ENCODE measurements at regions not wholly inside any gene's neighbourhood (a gene's known extent, or its start where the extent isn't known, plus 50 kb on each side); places are given as distances from the start of the nearest gene placed in this dataset.

DNA sequence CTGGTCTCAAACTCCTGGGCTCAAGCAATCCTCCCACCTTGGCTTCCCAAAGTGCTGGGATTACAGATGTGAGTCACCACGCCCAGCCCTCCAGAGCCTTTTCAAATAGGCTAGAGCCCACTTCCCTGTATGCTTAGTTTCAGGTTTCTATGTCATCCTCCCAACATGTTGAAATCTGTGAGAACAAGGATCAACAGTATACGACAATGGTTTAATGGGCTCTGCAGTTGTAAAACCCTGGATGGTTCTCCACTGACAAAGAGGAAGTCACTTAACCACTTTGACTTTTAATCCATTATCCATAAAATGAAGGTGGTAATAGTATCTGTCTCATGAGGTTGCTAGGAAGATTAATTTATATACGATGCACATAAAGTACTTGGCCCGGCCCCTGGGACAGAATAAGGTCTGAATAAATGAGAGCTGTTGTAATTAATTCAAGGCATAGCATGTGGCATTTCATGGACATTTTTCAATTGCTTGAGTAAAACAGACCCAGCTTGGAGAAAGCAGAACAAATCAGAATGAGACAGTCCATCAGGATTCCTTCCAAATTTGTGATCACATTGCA is 113.9 kb upstream of the ZNF648 start (continued):
- TF ChIP-seq PATZ1 (tag by site-specific recombination; IDR thresholded peaks at IDR 0.05) (peak; percentile 64), PRDM6 (tag by site-specific recombination; IDR thresholded peaks at IDR 0.05) (peak; percentile 96), MYNN (tag by site-specific recombination; IDR thresholded peaks at IDR 0.05; ENCODE audit: borderline replicate concordance) (0 out of 2 replicates have a peak, but pooled peaks have one; percentile 32), ZNF561 (tag by site-specific recombination; IDR thresholded peaks at IDR 0.05; ENCODE audit: borderline replicate concordance) (peak; percentile 93), ZNF501 (tag by site-specific recombination; IDR thresholded peaks at IDR 0.05) (peak; percentile 87; the same call in 1 of the 2 replicates), OSR2 (tag by site-specific recombination; IDR thresholded peaks at IDR 0.05) (peak; percentile 96), KLF7 (tag by site-specific recombination; IDR thresholded peaks at IDR 0.05; ENCODE audit: borderline replicate concordance) (peak; percentile 68; the same call in 1 of the 2 replicates), INSM2 (tag by site-specific recombination; IDR thresholded peaks at IDR 0.05) (peak; percentile 96), ZBTB8A (tag by site-specific recombination; IDR thresholded peaks at IDR 0.05) (peak; percentile 61), ZNF610 (tag by site-specific recombination; IDR thresholded peaks at IDR 0.05; ENCODE audit: borderline replicate concordance) (peak; percentile 23; the same call in 1 of the 2 replicates), ZBTB44 (tag by site-specific recombination; IDR thresholded peaks at IDR 0.05) (peak; percentile 88), BCL11B (tag by site-specific recombination; IDR thresholded peaks at IDR 0.05; ENCODE audit: low read depth) (peak; percentile 46; the same call in 1 of the 2 replicates), ZNF600 (tag by site-specific recombination; IDR thresholded peaks at IDR 0.05) (peak; percentile 38; the same call in 1 of the 2 replicates), ZBTB20 (tag by site-specific recombination; IDR thresholded peaks at IDR 0.05) (peak; percentile 28; the same call in 1 of the 2 replicates), ZNF2 (tag by site-specific recombination; IDR thresholded peaks at IDR 0.05) (peak; percentile 79; the same call in 1 of the 2 replicates), KLF10 (tag by site-specific recombination; IDR thresholded peaks at IDR 0.05) (peak; percentile 79), FEZF1 (tag by site-specific recombination; IDR thresholded peaks at IDR 0.05) (peak; percentile 87), ZNF366 (tag by site-specific recombination; conservative IDR thresholded peaks at IDR 0.05) (peak; percentile 82), ZSCAN30 (tag by site-specific recombination; IDR thresholded peaks at IDR 0.05) (peak; percentile 37; the same call in 1 of the 2 replicates), ZNF449 (tag by site-specific recombination; IDR thresholded peaks at IDR 0.05) (peak; percentile 82; the same call in 1 of the 2 replicates)
- TF ChIP-seq, protein P1, sequence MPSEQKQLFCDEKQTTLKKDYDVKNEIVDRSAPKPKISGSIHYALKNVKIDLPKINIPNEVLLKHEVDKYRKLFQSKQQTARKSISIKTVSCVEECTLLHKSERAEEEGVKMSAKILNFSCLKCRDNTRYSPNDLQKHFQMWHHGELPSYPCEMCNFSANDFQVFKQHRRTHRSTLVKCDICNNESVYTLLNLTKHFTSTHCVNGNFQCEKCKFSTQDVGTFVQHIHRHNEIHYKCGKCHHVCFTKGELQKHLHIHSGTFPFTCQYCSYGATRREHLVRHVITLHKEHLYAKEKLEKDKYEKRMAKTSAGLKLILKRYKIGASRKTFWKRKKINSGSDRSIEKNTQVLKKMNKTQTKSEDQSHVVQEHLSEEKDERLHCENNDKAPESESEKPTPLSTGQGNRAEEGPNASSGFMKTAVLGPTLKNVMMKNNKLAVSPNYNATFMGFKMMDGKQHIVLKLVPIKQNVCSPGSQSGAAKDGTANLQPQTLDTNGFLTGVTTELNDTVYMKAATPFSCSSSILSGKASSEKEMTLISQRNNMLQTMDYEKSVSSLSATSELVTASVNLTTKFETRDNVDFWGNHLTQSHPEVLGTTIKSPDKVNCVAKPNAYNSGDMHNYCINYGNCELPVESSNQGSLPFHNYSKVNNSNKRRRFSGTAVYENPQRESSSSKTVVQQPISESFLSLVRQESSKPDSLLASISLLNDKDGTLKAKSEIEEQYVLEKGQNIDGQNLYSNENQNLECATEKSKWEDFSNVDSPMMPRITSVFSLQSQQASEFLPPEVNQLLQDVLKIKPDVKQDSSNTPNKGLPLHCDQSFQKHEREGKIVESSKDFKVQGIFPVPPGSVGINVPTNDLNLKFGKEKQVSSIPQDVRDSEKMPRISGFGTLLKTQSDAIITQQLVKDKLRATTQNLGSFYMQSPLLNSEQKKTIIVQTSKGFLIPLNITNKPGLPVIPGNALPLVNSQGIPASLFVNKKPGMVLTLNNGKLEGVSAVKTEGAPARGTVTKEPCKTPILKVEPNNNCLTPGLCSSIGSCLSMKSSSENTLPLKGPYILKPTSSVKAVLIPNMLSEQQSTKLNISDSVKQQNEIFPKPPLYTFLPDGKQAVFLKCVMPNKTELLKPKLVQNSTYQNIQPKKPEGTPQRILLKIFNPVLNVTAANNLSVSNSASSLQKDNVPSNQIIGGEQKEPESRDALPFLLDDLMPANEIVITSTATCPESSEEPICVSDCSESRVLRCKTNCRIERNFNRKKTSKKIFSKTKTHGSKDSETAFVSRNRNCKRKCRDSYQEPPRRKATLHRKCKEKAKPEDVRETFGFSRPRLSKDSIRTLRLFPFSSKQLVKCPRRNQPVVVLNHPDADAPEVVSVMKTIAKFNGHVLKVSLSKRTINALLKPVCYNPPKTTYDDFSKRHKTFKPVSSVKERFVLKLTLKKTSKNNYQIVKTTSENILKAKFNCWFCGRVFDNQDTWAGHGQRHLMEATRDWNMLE (tag by site-specific recombination; conservative IDR thresholded peaks at IDR 0.05; ENCODE audit: low read depth) = 0 out of 2 replicates have a peak, but pooled peaks have one; percentile 29
- TF ChIP-seq, protein P2, sequence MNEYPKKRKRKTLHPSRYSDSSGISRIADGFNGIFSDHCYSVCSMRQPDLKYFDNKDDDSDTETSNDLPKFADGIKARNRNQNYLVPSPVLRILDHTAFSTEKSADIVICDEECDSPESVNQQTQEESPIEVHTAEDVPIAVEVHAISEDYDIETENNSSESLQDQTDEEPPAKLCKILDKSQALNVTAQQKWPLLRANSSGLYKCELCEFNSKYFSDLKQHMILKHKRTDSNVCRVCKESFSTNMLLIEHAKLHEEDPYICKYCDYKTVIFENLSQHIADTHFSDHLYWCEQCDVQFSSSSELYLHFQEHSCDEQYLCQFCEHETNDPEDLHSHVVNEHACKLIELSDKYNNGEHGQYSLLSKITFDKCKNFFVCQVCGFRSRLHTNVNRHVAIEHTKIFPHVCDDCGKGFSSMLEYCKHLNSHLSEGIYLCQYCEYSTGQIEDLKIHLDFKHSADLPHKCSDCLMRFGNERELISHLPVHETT (tag by site-specific recombination; IDR thresholded peaks at IDR 0.05) = peak; percentile 68; the same call in 1 of the 2 replicates

Data from HEK293 (cell line).